Jurkat, Clone E6-1 (cell line): ENCODE measurements at regions not wholly inside any gene's neighbourhood (a gene's known extent, or its start where the extent isn't known, plus 50 kb on each side); places are given as distances from the start of the nearest gene placed in this dataset.

ENCODE experiments used
- DNase-seq: peaks from one replicate; pipeline ENCODE4 v3.0.0-alpha.2; 2011; ENCODE audit warnings: low read depth, low spot score
- H3K4me3 ChIP-seq: 2 replicates; pipeline ENCODE4 v1.5.1; 2011; ENCODE audit warnings: mild to moderate bottlenecking, low read length, control low read depth, moderate library complexity

DNA sequence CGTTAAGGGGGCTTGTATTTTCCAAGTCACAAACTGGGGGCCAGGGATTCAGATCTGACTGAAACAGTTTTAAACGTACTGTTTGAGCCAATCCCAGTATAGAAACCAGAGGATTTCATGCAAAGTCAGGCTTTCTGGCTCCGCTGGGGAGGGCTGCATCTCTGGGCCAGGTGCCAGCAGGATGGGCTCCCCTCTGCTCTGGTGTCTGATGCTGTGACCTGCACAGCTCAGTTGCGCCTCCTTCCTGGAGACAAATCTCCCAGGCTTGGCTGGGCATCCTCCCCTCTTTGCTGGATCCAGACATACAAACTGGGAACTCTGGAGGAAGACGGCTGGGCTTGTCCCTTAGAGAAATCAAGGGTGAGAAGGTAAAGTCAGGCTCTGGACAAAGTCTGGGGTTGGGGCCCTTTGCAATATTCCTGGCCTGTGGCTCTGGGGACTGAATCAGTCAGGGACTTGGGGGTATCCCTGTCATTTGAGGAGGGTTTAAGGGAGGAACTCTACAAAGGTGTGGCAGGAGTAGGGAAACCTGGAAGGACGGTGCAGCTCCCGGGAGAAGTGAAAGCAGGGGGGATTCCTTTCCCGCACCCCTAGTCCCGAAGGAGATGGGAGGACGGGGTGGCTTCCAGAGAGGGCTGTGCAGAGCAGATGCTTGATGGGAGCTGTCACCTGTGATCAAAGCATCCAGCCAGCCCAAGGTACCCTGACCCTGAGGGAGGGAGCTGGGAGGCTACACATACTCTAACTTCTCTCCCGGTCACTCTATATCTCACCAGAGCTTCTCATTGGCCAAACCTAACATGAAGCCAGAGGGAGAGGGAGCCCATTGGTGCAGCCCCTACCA, 114.8 kb upstream of the ATP2B2 start:
- H3K4me3 ChIP-seq: no peak overlapping the region
- DNase-seq: no peak

DNA sequence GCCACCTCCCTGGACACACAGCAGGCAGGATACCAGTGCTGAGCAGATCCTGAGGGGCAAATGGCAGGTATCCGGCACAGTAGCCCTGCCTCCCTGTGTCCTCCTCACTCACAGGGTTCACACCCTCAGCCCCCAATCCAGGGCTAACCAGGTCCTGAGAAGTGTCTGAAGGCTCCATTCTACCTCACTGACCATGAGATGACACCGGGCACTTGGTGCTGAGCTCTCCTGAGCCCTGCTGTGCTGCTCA, 115.4 kb upstream of the ATP2B2 start:
- no peak overlapping the region for H3K4me3 ChIP-seq
- no peak for DNase-seq

GRCh38 chr3:10623578-10624275, 118.3 kb upstream of the ATP2B2 start:
- H3K4me3 ChIP-seq: no peak overlapping the region
- DNase-seq: no peak

DNA sequence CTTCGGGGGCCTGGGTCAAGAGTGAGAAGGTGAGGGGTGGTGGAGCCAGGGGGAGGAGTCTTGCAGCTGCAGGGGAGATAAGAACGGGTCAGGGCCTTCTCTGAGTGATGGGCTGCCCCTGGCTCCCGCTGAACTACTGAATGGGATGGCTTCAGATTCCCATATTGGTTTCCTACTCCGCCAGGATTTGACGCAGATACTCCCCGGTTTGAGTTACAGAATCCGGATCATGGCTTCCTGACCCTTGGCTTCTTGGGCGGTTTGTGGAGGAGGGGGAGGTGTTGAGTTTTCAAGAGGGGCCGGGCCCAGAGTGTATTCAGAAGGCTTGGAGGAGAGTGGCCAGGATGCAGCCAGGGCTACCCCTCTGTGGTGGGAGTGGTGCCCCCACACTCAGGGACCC, 119.9 kb upstream of the ATP2B2 start:
- no peak overlapping the region for H3K4me3 ChIP-seq
- DNase-seq: no peak

- DNase-seq: no peak
Measured at GRCh38 chr3:10627884-10628572, 122.6 kb upstream of the ATP2B2 start.

GRCh38 chr3:10628891-10629670, 123.7 kb upstream of the ATP2B2 start:
- DNase-seq: no peak
- no peak overlapping the region for H3K4me3 ChIP-seq

More at GRCh38 chr3:10627884-10628572, 122.6 kb upstream of the ATP2B2 start:
- H3K4me3 ChIP-seq: no peak overlapping the region

GRCh38 chr3:10629671-10630040, 124.3 kb upstream of the ATP2B2 start:
- no peak overlapping the region for H3K4me3 ChIP-seq
- no peak for DNase-seq

DNA sequence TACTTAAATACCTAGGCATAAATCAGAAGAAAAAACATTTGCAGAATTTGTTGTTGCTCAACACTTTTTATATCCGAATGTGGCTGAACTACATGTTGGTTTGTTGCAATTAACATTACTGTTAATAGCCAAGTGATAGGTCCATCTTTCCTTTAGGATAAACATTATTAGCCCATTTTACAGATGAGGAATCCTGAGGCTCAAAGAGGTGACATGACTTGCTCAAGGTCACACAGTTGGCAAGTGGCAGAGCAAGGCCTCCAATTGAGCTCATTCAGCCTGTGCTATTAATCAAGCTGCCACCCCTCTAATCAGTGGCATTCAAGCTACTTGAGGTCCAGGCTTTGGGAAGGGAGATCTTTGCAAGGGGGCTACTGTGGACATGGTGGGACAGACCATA, 125.8 kb upstream of the ATP2B2 start:
- DNase-seq: no peak
- H3K4me3 ChIP-seq: no peak overlapping the region

DNA sequence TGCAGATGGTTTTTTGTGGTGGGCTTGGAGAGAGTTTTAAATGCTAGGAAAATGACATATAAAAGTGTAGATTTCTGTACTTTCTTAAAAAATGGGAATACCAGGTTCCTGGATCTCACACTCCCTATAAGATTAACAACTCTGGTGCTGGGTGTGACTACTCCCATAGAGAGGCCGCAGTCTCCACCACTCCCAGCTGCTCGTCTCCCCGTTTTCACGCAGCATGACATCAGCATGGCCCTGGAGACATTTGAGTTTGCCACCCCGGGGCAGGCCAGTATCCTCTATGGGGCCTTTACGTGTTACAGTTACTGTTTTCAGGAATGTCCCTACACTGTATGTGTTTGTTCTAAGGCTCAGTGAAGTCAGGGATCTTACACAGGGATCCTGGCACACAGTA, 126.7 kb upstream of the ATP2B2 start:
- H3K4me3 ChIP-seq: no peak overlapping the region
- no peak for DNase-seq

DNA sequence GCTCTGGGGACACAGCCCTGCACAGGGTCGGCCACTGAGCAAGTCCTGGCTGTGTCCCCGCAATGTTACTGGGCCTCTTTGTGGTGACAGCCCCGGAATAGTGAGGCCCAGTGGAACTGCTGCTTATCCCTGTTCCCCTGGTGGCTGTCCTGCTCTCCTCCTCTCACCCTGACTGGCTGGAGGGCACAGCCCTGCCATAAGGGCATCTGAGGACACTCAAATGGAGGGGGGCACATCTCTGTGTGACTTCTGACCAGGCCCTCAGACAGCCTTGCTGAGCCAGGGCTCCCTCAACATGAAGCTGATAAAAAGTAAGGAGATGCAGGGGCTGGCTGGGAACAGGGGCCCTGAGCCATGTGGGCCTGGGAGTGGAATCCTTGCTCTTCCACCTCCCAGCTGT, 127.4 kb upstream of the ATP2B2 start:
- no peak overlapping the region for H3K4me3 ChIP-seq
- no peak for DNase-seq

DNA sequence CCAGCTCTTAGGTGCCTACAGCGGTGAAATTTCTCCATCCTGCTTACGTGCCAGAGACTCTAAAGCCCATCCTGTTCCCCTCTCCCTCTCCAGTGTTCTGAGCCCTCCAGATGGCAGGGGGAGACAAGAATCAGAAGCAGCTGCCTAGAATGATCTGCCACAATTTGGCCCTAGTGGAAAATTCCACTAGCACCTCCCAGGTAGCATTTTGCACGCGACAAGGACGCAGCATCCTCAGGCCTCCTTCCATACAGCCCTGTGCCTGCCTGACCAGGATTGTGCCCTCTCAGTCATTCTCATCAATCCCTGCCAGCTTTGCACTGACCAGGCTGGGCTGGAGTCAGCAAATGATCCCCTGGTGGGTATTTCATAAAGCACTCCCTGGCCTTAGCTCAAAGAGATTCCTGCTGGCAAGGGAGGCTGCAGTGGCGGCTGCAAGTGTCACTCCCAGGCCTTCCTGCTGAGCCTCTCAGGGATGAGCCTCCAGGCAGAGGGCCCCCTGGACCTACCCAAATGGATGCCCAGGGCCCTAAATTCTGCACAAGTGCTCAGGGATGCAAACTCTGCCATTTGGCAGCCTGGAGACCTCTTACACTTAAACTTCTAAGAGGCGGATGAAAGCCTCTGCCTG, 130.2 kb upstream of the ATP2B2 start:
- DNase-seq: no peak
- H3K4me3 ChIP-seq: no peak overlapping the region

DNA sequence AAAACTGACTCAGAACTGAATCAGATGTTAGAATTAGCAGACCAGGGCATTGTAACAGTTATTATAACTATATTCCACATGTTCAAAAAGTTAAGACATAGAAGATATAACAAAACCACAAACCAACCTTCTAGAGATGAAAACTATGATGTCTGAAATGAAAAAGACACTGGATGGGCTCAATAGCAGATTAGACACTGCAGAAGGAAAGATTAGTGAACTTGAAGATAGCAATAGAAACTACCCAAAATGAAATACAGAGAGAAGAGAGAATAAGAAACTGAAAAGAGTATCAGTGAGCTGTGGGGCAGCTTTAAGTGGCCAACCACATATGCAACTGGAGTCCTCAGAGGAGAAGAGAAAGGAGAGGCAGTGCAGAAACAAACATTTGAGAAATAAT, 132.0 kb upstream of the ATP2B2 start:
- DNase-seq: no peak
- H3K4me3 ChIP-seq: no peak overlapping the region

- DNase-seq: no peak
- no peak overlapping the region for H3K4me3 ChIP-seq
Measured at GRCh38 chr3:10638466-10638865, 133.1 kb upstream of the ATP2B2 start.

- no peak overlapping the region for H3K4me3 ChIP-seq
- no peak for DNase-seq
Measured at GRCh38 chr3:10641760-10642159, 136.4 kb upstream of the ATP2B2 start.

- DNase-seq: no peak
- H3K4me3 ChIP-seq: no peak overlapping the region
Measured at GRCh38 chr3:10644189-10644588, 138.8 kb upstream of the ATP2B2 start.

DNA sequence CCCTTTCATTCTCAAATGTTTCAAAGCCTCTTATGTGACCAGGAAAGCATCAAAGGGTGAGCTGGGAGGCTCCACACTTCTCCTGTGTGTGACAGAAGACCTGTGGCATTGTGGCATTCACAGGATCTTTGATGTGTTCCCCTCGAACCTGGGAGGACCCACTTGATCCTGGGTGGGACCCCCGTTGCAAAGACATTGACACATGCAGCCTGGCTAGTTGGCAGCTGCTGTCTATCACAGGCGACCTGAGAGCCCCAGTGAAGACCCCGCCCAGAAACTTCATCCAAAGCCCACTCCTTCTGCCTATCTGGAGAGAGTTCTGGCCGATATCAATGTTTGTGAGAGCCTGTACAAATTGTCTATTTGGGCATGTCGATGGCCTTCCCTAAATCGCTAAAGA, 140.4 kb upstream of the ATP2B2 start:
- no peak overlapping the region for H3K4me3 ChIP-seq
- no peak for DNase-seq

GRCh38 chr3:10646531-10647335, 141.3 kb upstream of the ATP2B2 start:
- no peak overlapping the region for H3K4me3 ChIP-seq
- DNase-seq: no peak

DNA sequence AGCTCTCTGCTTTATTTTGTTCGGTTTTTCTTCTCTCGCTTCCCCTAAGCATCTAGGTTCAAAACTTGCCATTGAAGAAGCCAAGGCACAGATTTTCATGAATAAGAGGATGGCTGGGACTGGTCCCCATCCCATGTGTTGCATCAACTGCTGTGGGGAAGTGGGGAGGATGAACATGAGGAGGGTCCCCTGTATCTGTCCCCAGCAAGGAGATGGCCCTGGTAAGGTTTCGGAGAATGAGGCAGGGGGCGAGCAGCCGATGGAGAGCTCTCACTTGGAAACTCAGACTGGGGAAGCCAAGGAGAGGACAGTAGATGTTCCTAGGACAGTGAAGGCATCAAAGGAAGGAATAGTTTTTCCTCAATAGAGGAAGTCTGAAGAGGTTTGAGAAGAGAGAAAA, 142.0 kb upstream of the ATP2B2 start:
- DNase-seq: no peak
- no peak overlapping the region for H3K4me3 ChIP-seq

- DNase-seq: no peak
- no peak overlapping the region for H3K4me3 ChIP-seq
Measured at GRCh38 chr3:10648181-10648580, 142.8 kb upstream of the ATP2B2 start.
